Breast epithelium (tissue), 4 donors: ENCODE measurements at regions not wholly inside any gene's neighbourhood (a gene's known extent, or its start where the extent isn't known, plus 50 kb on each side); places are given as distances from the start of the nearest gene placed in this dataset.

Experiments used
- DNase-seq, 2 donors: peaks; one replicate each; pipeline ENCODE4 v3.0.0-alpha.2; 2019; ENCODE audit warnings: low spot score in 2 of 2
- H3K27ac ChIP-seq, 2 donors: fragments of 200-600 bp; sonication (generic) in 1 of 2; one replicate each; pipeline ENCODE4 v1.5.1; 2016 to 2019; ENCODE audit warnings: mild to moderate bottlenecking in 1 of 2
- H3K27me3 ChIP-seq, 2 donors: fragments of 200-600 bp; sonication (generic) in 1 of 2; one replicate each; pipeline versions ENCODE4 v1.5.1 to v1.6.0; 2017 to 2019; ENCODE audit warnings: control low read depth in 1 of 2, mild to moderate bottlenecking in 1 of 2
- H3K36me3 ChIP-seq: fragments of 200-600 bp; one replicate; pipeline ENCODE4 v1.5.1; 2019
- H3K4me1 ChIP-seq, 2 donors: fragments of 200-600 bp; sonication (generic); one replicate each; pipeline ENCODE4 v1.5.1; 2016 to 2019; ENCODE audit warnings: control low read depth in 1 of 2
- H3K4me3 ChIP-seq, 3 donors: fragments of 200-600 bp; sonication (generic); 1 replicate in 2 of 3; 2 replicates in 1 of 3; pipeline ENCODE4 v1.5.1; 2016 to 2019; ENCODE audit warnings: mild to moderate bottlenecking in 3 of 3, moderate library complexity in 2 of 3
- H3K9me3 ChIP-seq, 2 donors: fragments of 200-600 bp; sonication (generic) in 1 of 2; one replicate each; pipeline ENCODE4 v1.5.1; 2016 to 2019; ENCODE audit warnings: control low read depth in 1 of 2
- CTCF ChIP-seq, 3 donors: fragments of 450-650 bp; IDR thresholded peaks; one replicate each; pipeline ENCODE4 v1.5.1; 2016 to 2017; ENCODE audit warnings: antibody characterized with exemption in 3 of 3, mild to moderate bottlenecking in 3 of 3, moderate library complexity in 3 of 3
- POLR2A ChIP-seq: fragments of 450-650 bp; IDR thresholded peaks from one replicate; pipeline ENCODE4 v1.6.1; 2016; ENCODE audit warnings: antibody characterized with exemption, mild to moderate bottlenecking, moderate library complexity
- POLR2AphosphoS5 ChIP-seq, 3 donors: sonication (generic); formaldehyde crosslinking; IDR thresholded peaks; one replicate each; pipeline ENCODE4 v1.6.1; 2017; ENCODE audit warnings: antibody characterized with exemption in 3 of 3
- intact Hi-C: fragments of 100-400 bp; cut with DNase I; formaldehyde crosslinking; loops from one replicate; pipeline ENCODE4 v1.15.1; 2023; ENCODE audit warnings: low total_unique reads

- H3K9me3 ChIP-seq, result no peaks in the 10 kb centered on the region
- no peaks in the 10 kb centered on the region for H3K4me1 ChIP-seq
- TF ChIP-seq POLR2A, result no peak
- no peak for TF ChIP-seq POLR2AphosphoS5 (IDR thresholded peaks at IDR 0.05)
- TF ChIP-seq CTCF (IDR thresholded peaks at IDR 0.05), result no peak
- no peaks in the 10 kb centered on the region for H3K27me3 ChIP-seq
- no peak for DNase-seq
- no peaks in the 10 kb centered on the region for H3K36me3 ChIP-seq
- intact Hi-C loops, result loop anchor here (5.0 kb wide), 1 partner anchor 546 kb away; no protein-coding TSS in a partner anchor
- H3K27ac ChIP-seq, result no peak overlapping the region
- H3K4me3 ChIP-seq, result no peak overlapping the region
These were observed 1248.0 kb downstream of the MAT2B start for GRCh38 chr5:164753434-164753833.

GRCh38 chr5:164763206-164763605 is 1257.8 kb downstream of the MAT2B start:
- no peak for DNase-seq
- Histone ChIP-seq H3K27ac (no peak overlapping the region), H3K36me3 (no peaks in the 10 kb centered on the region), H3K27me3 (no peaks in the 10 kb centered on the region), H3K9me3 (no peaks in the 10 kb centered on the region), H3K4me3 (no peak overlapping the region), H3K4me1 (no peaks in the 10 kb centered on the region)
- intact Hi-C loops, result no loop called here
- TF ChIP-seq POLR2AphosphoS5 (IDR thresholded peaks at IDR 0.05), result no peak
- TF ChIP-seq POLR2A, result no peak
- no peak for TF ChIP-seq CTCF (IDR thresholded peaks at IDR 0.05)

DNA sequence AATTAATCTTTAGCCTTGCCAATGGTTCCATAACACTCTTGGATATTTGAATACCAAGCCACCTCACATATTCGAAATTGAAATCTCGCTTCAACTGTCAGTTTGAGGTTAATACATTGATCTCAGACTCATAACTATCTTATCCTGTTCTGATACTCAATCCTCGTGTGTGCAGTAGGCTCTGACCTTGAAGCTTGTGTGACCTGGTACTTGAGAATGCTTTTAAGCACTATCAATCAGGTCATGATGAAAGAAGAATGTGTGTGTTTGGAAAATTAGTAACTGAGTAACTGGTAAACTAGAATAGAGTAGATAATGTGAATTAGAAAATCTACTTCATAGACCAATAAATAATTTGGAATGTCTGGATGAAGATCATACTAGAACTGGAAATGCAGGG is 1266.7 kb downstream of the MAT2B start:
- DNase-seq, result no peak
- H3K9me3 ChIP-seq, result no peaks in the 10 kb centered on the region
- H3K27me3 ChIP-seq, result no peaks in the 10 kb centered on the region
- intact Hi-C loops, result no loop called here
- no peaks in the 10 kb centered on the region for H3K4me1 ChIP-seq
- H3K36me3 ChIP-seq, result no peaks in the 10 kb centered on the region
- no peak overlapping the region for H3K4me3 ChIP-seq
- no peak overlapping the region for H3K27ac ChIP-seq
- TF ChIP-seq POLR2A, result no peak
- no peak for TF ChIP-seq CTCF (IDR thresholded peaks at IDR 0.05)
- TF ChIP-seq POLR2AphosphoS5 (IDR thresholded peaks at IDR 0.05), result no peak

- no peaks in the 10 kb centered on the region for H3K9me3 ChIP-seq
- no peak overlapping the region for H3K4me3 ChIP-seq
- DNase-seq, result no peak
- no peaks in the 10 kb centered on the region for H3K36me3 ChIP-seq
- no peak for TF ChIP-seq POLR2A
- TF ChIP-seq POLR2AphosphoS5 (IDR thresholded peaks at IDR 0.05), result no peak
- TF ChIP-seq CTCF (IDR thresholded peaks at IDR 0.05), result no peak
- intact Hi-C loops, result no loop called here
- no peak overlapping the region for H3K27ac ChIP-seq
- H3K27me3 ChIP-seq, result no peaks in the 10 kb centered on the region
- H3K4me1 ChIP-seq, result no peaks in the 10 kb centered on the region
These were observed 1278.8 kb downstream of the MAT2B start for GRCh38 chr5:164784230-164784629.

- no peaks in the 10 kb centered on the region for H3K36me3 ChIP-seq
- H3K4me3 ChIP-seq, result no peak overlapping the region
- H3K4me1 ChIP-seq, result no peaks in the 10 kb centered on the region
- DNase-seq, result no peak
- no peaks in the 10 kb centered on the region for H3K27me3 ChIP-seq
- H3K27ac ChIP-seq, result no peak overlapping the region
- intact Hi-C loops, result no loop called here
- TF ChIP-seq POLR2A, result no peak
- TF ChIP-seq CTCF (IDR thresholded peaks at IDR 0.05), result no peak
- no peak for TF ChIP-seq POLR2AphosphoS5 (IDR thresholded peaks at IDR 0.05)
- H3K9me3 ChIP-seq, result peaks cover 8 to 20% of the 10 kb centered on the region in 2 donors
These were observed 1292.7 kb downstream of the MAT2B start for GRCh38 chr5:164798110-164798509.
